ENCODE measurements at regions not wholly inside any gene's neighbourhood (a gene's known extent, or its start where the extent isn't known, plus 50 kb on each side); places are given as distances from the start of the nearest gene placed in this dataset.

- no peak for TF ChIP-seq CTCF (IDR thresholded peaks at IDR 0.05; ENCODE audit: insufficient read depth, low read depth, low read length, missing control alignments)
- DNase-seq (ENCODE audit: low read depth) = no peak
- no peak overlapping the region for H3K4me3 ChIP-seq (ENCODE audit: low read length)
Measured at GRCh38 chr7:35467456-35467978, 213.6 kb upstream of the TBX20 start.

GRCh38 chr7:35465791-35466336 is 212.0 kb upstream of the TBX20 start:
- no peak overlapping the region for H3K4me3 ChIP-seq (ENCODE audit: low read length)
- DNase-seq (ENCODE audit: low read depth) = no peak
- TF ChIP-seq CTCF (IDR thresholded peaks at IDR 0.05; ENCODE audit: insufficient read depth, low read depth, low read length, missing control alignments) = no peak

- DNase-seq (ENCODE audit: low read depth) = no peak
- H3K4me3 ChIP-seq (ENCODE audit: low read length) = no peak overlapping the region
- TF ChIP-seq CTCF (IDR thresholded peaks at IDR 0.05; ENCODE audit: insufficient read depth, low read depth, low read length, missing control alignments) = no peak
Measured at GRCh38 chr7:35463751-35464150, 209.9 kb upstream of the TBX20 start.

- no peak for TF ChIP-seq CTCF (IDR thresholded peaks at IDR 0.05; ENCODE audit: insufficient read depth, low read depth, low read length, missing control alignments)
- H3K4me3 ChIP-seq (ENCODE audit: low read length) = no peak overlapping the region
- DNase-seq (ENCODE audit: low read depth) = no peak
Measured at GRCh38 chr7:35463176-35463700, 209.3 kb upstream of the TBX20 start.

GRCh38 chr7:35454575-35455385 is 200.9 kb upstream of the TBX20 start:
- H3K4me3 ChIP-seq (ENCODE audit: low read length) = no peak overlapping the region

More at GRCh38 chr7:35454575-35455385, 200.9 kb upstream of the TBX20 start:
- no peak for DNase-seq (ENCODE audit: low read depth)
- TF ChIP-seq CTCF (IDR thresholded peaks at IDR 0.05; ENCODE audit: insufficient read depth, low read depth, low read length, missing control alignments) = no peak

All from epithelial cell of esophagus (primary cell).